Upper lobe of left lung (tissue), 4 donors: ENCODE measurements at regions not wholly inside any gene's neighbourhood (a gene's known extent, or its start where the extent isn't known, plus 50 kb on each side); places are given as distances from the start of the nearest gene placed in this dataset.
"Not testable (repeated sequence)": the region's sequence is repeated elsewhere in the genome, so short reads cannot be mapped to it uniquely, and the experiment has no call there.

Experiments
- POLR2A ChIP-seq, 4 donors: fragments of 450-650 bp; IDR thresholded peaks; one replicate each; pipeline ENCODE4 v1.5.1; 2016 to 2017; ENCODE audit warnings: antibody characterized with exemption in 4 of 4, mild to moderate bottlenecking in 2 of 4
- TF ChIP-seq, protein P1 (sequence below), 6 experiments: fragments of 450-650 bp in 4 of 6; fragments of 200-600 bp in 2 of 6; sonication (generic) in 2 of 6; IDR thresholded peaks; one replicate each; pipeline ENCODE4 v1.5.1; 2016 to 2019; ENCODE audit warnings: antibody characterized with exemption in 6 of 6

DNA sequence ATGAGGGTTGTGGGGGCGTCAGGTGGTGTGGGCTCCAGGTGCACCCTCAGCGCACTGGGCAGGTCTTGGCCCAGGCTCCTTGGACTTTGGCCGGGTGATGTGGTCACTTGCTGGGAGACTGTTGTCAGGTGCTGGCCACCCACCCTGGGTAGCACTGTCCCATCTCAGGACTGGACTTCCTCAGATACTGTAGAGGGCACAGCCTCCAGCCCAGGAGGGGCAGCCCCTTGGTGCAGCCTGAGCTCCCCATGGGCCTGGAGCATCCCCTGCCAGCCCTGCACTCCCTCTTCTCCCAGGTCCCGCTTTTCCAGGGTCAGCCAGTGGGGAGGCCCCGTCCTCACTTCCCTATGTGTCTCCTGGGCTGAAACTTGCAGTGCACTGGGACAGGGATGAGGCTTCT, 592.3 kb downstream of the CWH43 start:
- TF ChIP-seq, protein P1, sequence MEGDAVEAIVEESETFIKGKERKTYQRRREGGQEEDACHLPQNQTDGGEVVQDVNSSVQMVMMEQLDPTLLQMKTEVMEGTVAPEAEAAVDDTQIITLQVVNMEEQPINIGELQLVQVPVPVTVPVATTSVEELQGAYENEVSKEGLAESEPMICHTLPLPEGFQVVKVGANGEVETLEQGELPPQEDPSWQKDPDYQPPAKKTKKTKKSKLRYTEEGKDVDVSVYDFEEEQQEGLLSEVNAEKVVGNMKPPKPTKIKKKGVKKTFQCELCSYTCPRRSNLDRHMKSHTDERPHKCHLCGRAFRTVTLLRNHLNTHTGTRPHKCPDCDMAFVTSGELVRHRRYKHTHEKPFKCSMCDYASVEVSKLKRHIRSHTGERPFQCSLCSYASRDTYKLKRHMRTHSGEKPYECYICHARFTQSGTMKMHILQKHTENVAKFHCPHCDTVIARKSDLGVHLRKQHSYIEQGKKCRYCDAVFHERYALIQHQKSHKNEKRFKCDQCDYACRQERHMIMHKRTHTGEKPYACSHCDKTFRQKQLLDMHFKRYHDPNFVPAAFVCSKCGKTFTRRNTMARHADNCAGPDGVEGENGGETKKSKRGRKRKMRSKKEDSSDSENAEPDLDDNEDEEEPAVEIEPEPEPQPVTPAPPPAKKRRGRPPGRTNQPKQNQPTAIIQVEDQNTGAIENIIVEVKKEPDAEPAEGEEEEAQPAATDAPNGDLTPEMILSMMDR (IDR thresholded peaks at IDR 0.05), result not testable (repeated sequence)
- TF ChIP-seq POLR2A (IDR thresholded peaks at IDR 0.05), result not testable (repeated sequence)
